Uterus (tissue), 2 donors: ENCODE measurements at regions not wholly inside any gene's neighbourhood (a gene's known extent, or its start where the extent isn't known, plus 50 kb on each side); places are given as distances from the start of the nearest gene placed in this dataset.

Source experiments
- POLR2A ChIP-seq, 2 donors: fragments of 450-650 bp; IDR thresholded peaks; one replicate each; pipeline ENCODE4 v1.6.1; 2016; ENCODE audit warnings: antibody characterized with exemption in 2 of 2, mild to moderate bottlenecking in 1 of 2, moderate library complexity in 1 of 2
- TF ChIP-seq, protein P1 (sequence below), 4 experiments: fragments of 200-600 bp in 2 of 4; fragments of 450-650 bp in 2 of 4; sonication (generic) in 2 of 4; IDR thresholded peaks; one replicate each; pipeline ENCODE4 v1.5.1; 2016 to 2019; ENCODE audit warnings: antibody characterized with exemption in 4 of 4, mild to moderate bottlenecking in 2 of 4, moderate library complexity in 1 of 4

DNA sequence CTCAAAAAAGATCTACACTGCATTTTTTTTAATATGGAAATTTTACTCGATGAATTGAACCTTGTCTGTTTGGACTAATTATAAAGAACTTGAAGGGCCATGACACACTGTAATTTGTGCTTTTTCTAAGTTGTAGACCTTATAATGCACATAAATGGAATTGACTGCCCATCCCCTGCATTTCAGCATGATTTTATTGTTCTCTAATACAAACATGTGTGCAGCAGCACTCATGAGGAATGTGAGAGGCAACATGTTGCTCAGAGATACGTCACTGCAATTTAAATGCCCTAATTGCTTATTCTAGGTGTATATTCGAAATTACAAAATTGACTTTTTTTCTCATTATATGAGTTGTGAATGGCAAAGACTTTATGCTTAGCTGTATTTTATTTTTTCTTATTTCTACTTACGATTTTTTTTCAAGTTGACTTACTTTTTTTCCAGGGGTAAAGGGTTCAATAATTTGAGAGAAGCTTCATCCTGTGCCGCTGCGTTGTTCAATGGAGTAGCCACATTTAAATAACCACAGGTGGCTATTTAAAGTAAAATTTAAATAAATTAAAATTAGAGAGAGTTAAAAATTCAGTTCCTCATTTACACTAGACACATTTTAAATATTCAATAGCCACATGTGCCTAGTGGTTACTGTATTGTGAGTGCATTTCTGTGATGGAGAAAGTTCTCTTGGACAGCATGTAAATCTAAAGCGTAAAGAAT, 1346.4 kb downstream of the ROBO1 start:
- TF ChIP-seq, protein P1, sequence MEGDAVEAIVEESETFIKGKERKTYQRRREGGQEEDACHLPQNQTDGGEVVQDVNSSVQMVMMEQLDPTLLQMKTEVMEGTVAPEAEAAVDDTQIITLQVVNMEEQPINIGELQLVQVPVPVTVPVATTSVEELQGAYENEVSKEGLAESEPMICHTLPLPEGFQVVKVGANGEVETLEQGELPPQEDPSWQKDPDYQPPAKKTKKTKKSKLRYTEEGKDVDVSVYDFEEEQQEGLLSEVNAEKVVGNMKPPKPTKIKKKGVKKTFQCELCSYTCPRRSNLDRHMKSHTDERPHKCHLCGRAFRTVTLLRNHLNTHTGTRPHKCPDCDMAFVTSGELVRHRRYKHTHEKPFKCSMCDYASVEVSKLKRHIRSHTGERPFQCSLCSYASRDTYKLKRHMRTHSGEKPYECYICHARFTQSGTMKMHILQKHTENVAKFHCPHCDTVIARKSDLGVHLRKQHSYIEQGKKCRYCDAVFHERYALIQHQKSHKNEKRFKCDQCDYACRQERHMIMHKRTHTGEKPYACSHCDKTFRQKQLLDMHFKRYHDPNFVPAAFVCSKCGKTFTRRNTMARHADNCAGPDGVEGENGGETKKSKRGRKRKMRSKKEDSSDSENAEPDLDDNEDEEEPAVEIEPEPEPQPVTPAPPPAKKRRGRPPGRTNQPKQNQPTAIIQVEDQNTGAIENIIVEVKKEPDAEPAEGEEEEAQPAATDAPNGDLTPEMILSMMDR (IDR thresholded peaks at IDR 0.05), result no peak
- TF ChIP-seq POLR2A (IDR thresholded peaks at IDR 0.05), result no peak
